Breast epithelium (tissue), 4 donors: ENCODE measurements at regions not wholly inside any gene's neighbourhood (a gene's known extent, or its start where the extent isn't known, plus 50 kb on each side); places are given as distances from the start of the nearest gene placed in this dataset.

ENCODE experiments used
- DNase-seq, 2 donors: peaks; one replicate each; pipeline ENCODE4 v3.0.0-alpha.2; 2019; ENCODE audit warnings: low spot score in 2 of 2
- H3K27ac ChIP-seq, 2 donors: fragments of 200-600 bp; sonication (generic) in 1 of 2; one replicate each; pipeline ENCODE4 v1.5.1; 2016 to 2019; ENCODE audit warnings: mild to moderate bottlenecking in 1 of 2
- H3K27me3 ChIP-seq, 2 donors: fragments of 200-600 bp; sonication (generic) in 1 of 2; one replicate each; pipeline versions ENCODE4 v1.5.1 to v1.6.0; 2017 to 2019; ENCODE audit warnings: control low read depth in 1 of 2, mild to moderate bottlenecking in 1 of 2
- H3K36me3 ChIP-seq: fragments of 200-600 bp; one replicate; pipeline ENCODE4 v1.5.1; 2019
- H3K4me1 ChIP-seq, 2 donors: fragments of 200-600 bp; sonication (generic); one replicate each; pipeline ENCODE4 v1.5.1; 2016 to 2019; ENCODE audit warnings: control low read depth in 1 of 2
- H3K4me3 ChIP-seq, 3 donors: fragments of 200-600 bp; sonication (generic); 1 replicate in 2 of 3; 2 replicates in 1 of 3; pipeline ENCODE4 v1.5.1; 2016 to 2019; ENCODE audit warnings: mild to moderate bottlenecking in 3 of 3, moderate library complexity in 2 of 3
- H3K9me3 ChIP-seq, 2 donors: fragments of 200-600 bp; sonication (generic) in 1 of 2; one replicate each; pipeline ENCODE4 v1.5.1; 2016 to 2019; ENCODE audit warnings: control low read depth in 1 of 2
- CTCF ChIP-seq, 3 donors: fragments of 450-650 bp; IDR thresholded peaks; one replicate each; pipeline ENCODE4 v1.5.1; 2016 to 2017; ENCODE audit warnings: antibody characterized with exemption in 3 of 3, mild to moderate bottlenecking in 3 of 3, moderate library complexity in 3 of 3
- POLR2A ChIP-seq: fragments of 450-650 bp; IDR thresholded peaks from one replicate; pipeline ENCODE4 v1.6.1; 2016; ENCODE audit warnings: antibody characterized with exemption, mild to moderate bottlenecking, moderate library complexity
- POLR2AphosphoS5 ChIP-seq, 3 donors: sonication (generic); formaldehyde crosslinking; IDR thresholded peaks; one replicate each; pipeline ENCODE4 v1.6.1; 2017; ENCODE audit warnings: antibody characterized with exemption in 3 of 3
- intact Hi-C: fragments of 100-400 bp; cut with DNase I; formaldehyde crosslinking; loops from one replicate; pipeline ENCODE4 v1.15.1; 2023; ENCODE audit warnings: low total_unique reads

- intact Hi-C loops, result no loop called here
- peaks cover 9 to 24% of the 10 kb centered on the region in 2 donors for H3K4me1 ChIP-seq
- DNase-seq, result peak in 1 of 2 donors; percentile 54
These were observed 63.8 kb upstream of the WNT7B start for GRCh38 chr22:46040471-46041465.

GRCh38 chr22:46041642-46042041 is 64.7 kb upstream of the WNT7B start:
- Histone ChIP-seq H3K9me3 (no peaks in the 10 kb centered on the region), H3K27me3 (no peaks in the 10 kb centered on the region), H3K4me3 (peak overlapping the region in 2 of 3 donors; percentile 76 to 83), H3K27ac (peak overlapping the region; percentile 99 to 100), H3K36me3 (no peaks in the 10 kb centered on the region), H3K4me1 (peaks cover 9 to 23% of the 10 kb centered on the region in 2 donors)
- intact Hi-C loops, result no loop called here
- no peak for TF ChIP-seq CTCF (IDR thresholded peaks at IDR 0.05)
- TF ChIP-seq POLR2AphosphoS5 (IDR thresholded peaks at IDR 0.05), result no peak
- TF ChIP-seq POLR2A, result no peak
- DNase-seq, result peak; percentile 27 to 41

More at GRCh38 chr22:46040471-46041465, 63.8 kb upstream of the WNT7B start:
- H3K27me3 ChIP-seq, result no peaks in the 10 kb centered on the region
- H3K4me3 ChIP-seq, result peak overlapping the region in 2 of 3 donors; percentile 76 to 83
- no peaks in the 10 kb centered on the region for H3K36me3 ChIP-seq
- TF ChIP-seq POLR2AphosphoS5 (IDR thresholded peaks at IDR 0.05) (peak in 2 of 3 donors; percentile 23 to 33), POLR2A (no peak)
- H3K9me3 ChIP-seq, result no peaks in the 10 kb centered on the region
- H3K27ac ChIP-seq, result peak overlapping the region; percentile 99 to 100

- H3K4me3 ChIP-seq, result peak overlapping the region in 2 of 3 donors; percentile 76 to 83
- peak in 1 of 2 donors; percentile 54 for DNase-seq
- intact Hi-C loops, result no loop called here
These were observed 65.8 kb upstream of the WNT7B start for GRCh38 chr22:46042786-46043185.

GRCh38 chr22:46043339-46043738 is 66.4 kb upstream of the WNT7B start:
- peak overlapping the region; percentile 99 to 100 for H3K27ac ChIP-seq
- TF ChIP-seq POLR2AphosphoS5 (IDR thresholded peaks at IDR 0.05) (no peak), CTCF (IDR thresholded peaks at IDR 0.05) (no peak), POLR2A (no peak)
- no peaks in the 10 kb centered on the region for H3K36me3 ChIP-seq
- peak overlapping the region; percentile 56 to 83 (median 76) for H3K4me3 ChIP-seq
- H3K9me3 ChIP-seq, result no peaks in the 10 kb centered on the region
- peak in 1 of 2 donors; percentile 53 for DNase-seq
- H3K27me3 ChIP-seq, result no peaks in the 10 kb centered on the region
- intact Hi-C loops, result no loop called here
- H3K4me1 ChIP-seq, result peaks cover 14 to 22% of the 10 kb centered on the region in 2 donors

More at GRCh38 chr22:46042786-46043185, 65.8 kb upstream of the WNT7B start:
- TF ChIP-seq POLR2AphosphoS5 (IDR thresholded peaks at IDR 0.05), result peak in 2 of 3 donors; percentile 8 to 62
- no peak for TF ChIP-seq POLR2A
- H3K27ac ChIP-seq, result peak overlapping the region; percentile 99 to 100
- H3K36me3 ChIP-seq, result no peaks in the 10 kb centered on the region
- no peaks in the 10 kb centered on the region for H3K9me3 ChIP-seq
- H3K4me1 ChIP-seq, result peaks cover 14 to 25% of the 10 kb centered on the region in 2 donors
- H3K27me3 ChIP-seq, result no peaks in the 10 kb centered on the region

- Histone ChIP-seq H3K9me3 (no peaks in the 10 kb centered on the region), H3K4me3 (peak overlapping the region; percentile 56 to 83 (median 76)), H3K36me3 (no peaks in the 10 kb centered on the region), H3K27me3 (no peaks in the 10 kb centered on the region), H3K4me1 (peaks cover 14 to 18% of the 10 kb centered on the region in 2 donors), H3K27ac (peak overlapping the region; percentile 99 to 100)
- TF ChIP-seq POLR2A, result peak; percentile 39
- peak in 1 of 3 donors; percentile 72 for TF ChIP-seq POLR2AphosphoS5 (IDR thresholded peaks at IDR 0.05)
- no peak for TF ChIP-seq CTCF (IDR thresholded peaks at IDR 0.05)
- DNase-seq, result peak; percentile 78 to 79
- intact Hi-C loops, result no loop called here
These were observed 67.1 kb upstream of the WNT7B start for GRCh38 chr22:46043816-46044620.
